ENCODE measurements at regions not wholly inside any gene's neighbourhood (a gene's known extent, or its start where the extent isn't known, plus 50 kb on each side); places are given as distances from the start of the nearest gene placed in this dataset.
"Not testable (repeated sequence)": the region's sequence is repeated elsewhere in the genome, so short reads cannot be mapped to it uniquely, and the experiment has no call there.

DNA sequence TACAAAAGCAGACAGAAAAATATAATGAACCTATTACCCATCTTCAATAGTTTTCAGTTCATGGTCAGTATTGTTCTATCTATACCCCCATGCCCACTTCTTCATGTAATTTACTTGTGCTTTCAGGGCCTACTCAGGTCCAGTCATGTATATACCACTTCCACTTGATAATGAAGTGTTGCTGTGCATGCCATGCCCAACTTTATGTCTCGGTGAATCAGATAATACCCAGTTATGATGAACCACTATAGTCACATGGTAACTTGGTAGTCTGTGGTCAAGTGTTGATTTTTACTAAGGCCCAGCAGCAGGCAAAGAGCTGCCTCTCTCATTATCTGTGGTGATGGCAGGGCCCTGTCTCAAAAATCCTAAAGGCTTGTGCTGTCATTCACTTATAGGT, 70.7 kb upstream of the IL33 start:
- H3K9me3 ChIP-seq, result no peaks in the 10 kb centered on the region
- H3K27me3 ChIP-seq (ENCODE audit: low read depth), result no peaks in the 10 kb centered on the region
- H3K4me1 ChIP-seq, result no peaks in the 10 kb centered on the region
- DNase-seq (no peak), ATAC-seq (no peak)
- TF ChIP-seq, protein P1, sequence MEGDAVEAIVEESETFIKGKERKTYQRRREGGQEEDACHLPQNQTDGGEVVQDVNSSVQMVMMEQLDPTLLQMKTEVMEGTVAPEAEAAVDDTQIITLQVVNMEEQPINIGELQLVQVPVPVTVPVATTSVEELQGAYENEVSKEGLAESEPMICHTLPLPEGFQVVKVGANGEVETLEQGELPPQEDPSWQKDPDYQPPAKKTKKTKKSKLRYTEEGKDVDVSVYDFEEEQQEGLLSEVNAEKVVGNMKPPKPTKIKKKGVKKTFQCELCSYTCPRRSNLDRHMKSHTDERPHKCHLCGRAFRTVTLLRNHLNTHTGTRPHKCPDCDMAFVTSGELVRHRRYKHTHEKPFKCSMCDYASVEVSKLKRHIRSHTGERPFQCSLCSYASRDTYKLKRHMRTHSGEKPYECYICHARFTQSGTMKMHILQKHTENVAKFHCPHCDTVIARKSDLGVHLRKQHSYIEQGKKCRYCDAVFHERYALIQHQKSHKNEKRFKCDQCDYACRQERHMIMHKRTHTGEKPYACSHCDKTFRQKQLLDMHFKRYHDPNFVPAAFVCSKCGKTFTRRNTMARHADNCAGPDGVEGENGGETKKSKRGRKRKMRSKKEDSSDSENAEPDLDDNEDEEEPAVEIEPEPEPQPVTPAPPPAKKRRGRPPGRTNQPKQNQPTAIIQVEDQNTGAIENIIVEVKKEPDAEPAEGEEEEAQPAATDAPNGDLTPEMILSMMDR (IDR thresholded peaks at IDR 0.05), result no peak
- intact Hi-C loops (cut with DNase I), result no loop called here
- H3K27ac ChIP-seq, result no peak overlapping the region
- H3K4me3 ChIP-seq, result no peak overlapping the region
- H3K36me3 ChIP-seq, result no peaks in the 10 kb centered on the region

DNA sequence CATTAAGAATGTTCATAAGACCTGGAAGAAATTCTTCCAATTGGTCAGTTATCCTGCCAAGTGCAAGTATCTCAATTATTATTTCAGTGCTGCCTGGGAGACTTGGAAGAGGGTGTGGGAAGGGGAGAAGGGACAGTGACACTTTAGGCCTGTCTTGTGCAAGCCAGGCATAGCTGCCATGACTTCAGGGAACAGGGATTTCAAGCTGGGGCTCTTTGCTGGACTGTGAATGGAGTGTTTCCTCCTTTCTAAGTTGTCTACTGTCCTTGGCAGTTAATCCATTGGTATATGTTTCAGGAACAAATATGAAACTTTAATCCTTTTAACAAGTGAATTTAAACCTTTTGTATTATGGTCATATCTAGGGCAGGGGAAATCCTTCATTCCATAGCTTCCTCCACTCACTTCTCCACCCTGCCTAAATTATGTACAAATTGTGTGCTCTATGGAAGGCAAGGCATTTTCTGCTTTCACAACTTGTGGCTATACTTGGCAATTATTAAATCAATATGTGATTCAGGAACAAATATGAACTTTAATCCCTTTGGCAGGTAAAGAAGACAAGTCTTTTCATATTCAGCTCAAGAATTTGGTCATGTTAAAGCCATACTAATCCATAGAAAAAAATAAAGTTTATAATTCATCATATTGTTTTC, 72.7 kb upstream of the IL33 start:
- Histone ChIP-seq H3K27me3 (ENCODE audit: low read depth) (no peaks in the 10 kb centered on the region), H3K9me3 (no peaks in the 10 kb centered on the region), H3K4me1 (no peaks in the 10 kb centered on the region), H3K4me3 (no peak overlapping the region), H3K36me3 (no peaks in the 10 kb centered on the region), H3K27ac (no peak overlapping the region)
- ATAC-seq, result no peak
- TF ChIP-seq, protein P1 (IDR thresholded peaks at IDR 0.05), result no peak
- intact Hi-C loops (cut with DNase I), result no loop called here
- DNase-seq, result no peak

DNA sequence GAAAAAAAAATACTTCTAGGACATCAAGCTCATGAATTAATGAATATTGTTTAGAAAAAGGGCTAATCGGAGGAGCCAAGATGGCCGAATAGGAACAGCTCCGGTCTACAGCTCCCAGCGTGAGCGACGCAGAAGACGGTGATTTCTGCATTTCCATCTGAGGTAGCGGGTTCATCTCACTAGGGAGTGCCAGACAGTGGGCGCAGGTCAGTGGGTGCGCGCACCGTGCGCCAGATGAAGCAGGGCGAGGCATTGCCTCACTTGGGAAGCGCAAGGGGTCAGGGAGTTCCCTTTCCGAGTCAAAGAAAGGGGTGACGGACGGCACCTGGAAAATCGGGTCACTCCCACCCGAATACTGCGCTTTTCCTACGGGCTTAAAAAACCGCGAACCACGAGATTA, 79.8 kb upstream of the IL33 start:
- ATAC-seq; DNase-seq; H3K27ac ChIP-seq; intact Hi-C loops (cut with DNase I); H3K4me1 ChIP-seq; H3K4me3 ChIP-seq; H3K36me3 ChIP-seq; H3K27me3 ChIP-seq (ENCODE audit: low read depth); H3K9me3 ChIP-seq: not testable (repeated sequence)

- H3K4me3 ChIP-seq, result no peak overlapping the region
- no peak overlapping the region for H3K27ac ChIP-seq
- H3K36me3 ChIP-seq, result no peaks in the 10 kb centered on the region
- H3K4me1 ChIP-seq, result no peaks in the 10 kb centered on the region
- ATAC-seq, result no peak
- intact Hi-C loops (cut with DNase I), result no loop called here
- no peaks in the 10 kb centered on the region for H3K9me3 ChIP-seq
- TF ChIP-seq, protein P1 (IDR thresholded peaks at IDR 0.05), result no peak
- DNase-seq, result no peak
- H3K27me3 ChIP-seq (ENCODE audit: low read depth), result no peaks in the 10 kb centered on the region
Measured at GRCh38 chr9:6134661-6135180, 80.9 kb upstream of the IL33 start.

- TF ChIP-seq, protein P1 (IDR thresholded peaks at IDR 0.05), result no peak
- Histone ChIP-seq H3K27ac (no peak overlapping the region), H3K4me1 (no peaks in the 10 kb centered on the region), H3K36me3 (no peaks in the 10 kb centered on the region), H3K9me3 (no peaks in the 10 kb centered on the region), H3K27me3 (ENCODE audit: low read depth) (no peaks in the 10 kb centered on the region), H3K4me3 (no peak overlapping the region)
- ATAC-seq, result no peak
- no peak for DNase-seq
- intact Hi-C loops (cut with DNase I), result no loop called here
Measured at GRCh38 chr9:6133346-6134063, 82.1 kb upstream of the IL33 start.

DNA sequence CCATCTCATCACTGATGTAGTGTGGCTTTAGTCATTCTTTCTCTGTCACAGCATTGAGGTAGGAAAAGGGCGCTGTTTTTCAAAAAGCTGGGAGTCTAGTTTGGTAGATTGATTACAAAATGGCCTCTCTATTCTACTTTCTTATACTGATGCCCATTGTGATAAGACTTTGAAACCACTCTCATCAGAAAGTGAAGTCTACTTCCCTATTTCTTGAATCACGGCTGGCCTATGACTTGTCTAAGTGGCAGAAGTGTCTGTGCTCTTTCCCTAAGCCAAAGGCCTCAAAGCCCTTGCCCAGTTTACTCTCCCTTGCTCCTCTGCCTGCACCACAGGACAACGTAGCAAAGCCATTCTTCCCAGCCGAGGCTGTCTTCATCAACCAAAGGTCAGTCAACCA, 83.0 kb upstream of the IL33 start:
- H3K36me3 ChIP-seq, result no peaks in the 10 kb centered on the region
- TF ChIP-seq, protein P1 (IDR thresholded peaks at IDR 0.05), result no peak
- no peak for ATAC-seq
- no peak overlapping the region for H3K4me3 ChIP-seq
- no peaks in the 10 kb centered on the region for H3K27me3 ChIP-seq (ENCODE audit: low read depth)
- intact Hi-C loops (cut with DNase I), result no loop called here
- H3K9me3 ChIP-seq, result no peaks in the 10 kb centered on the region
- no peak overlapping the region for H3K27ac ChIP-seq
- H3K4me1 ChIP-seq, result no peaks in the 10 kb centered on the region
- no peak for DNase-seq
